ENCODE measurements at regions not wholly inside any gene's neighbourhood (a gene's known extent, or its start where the extent isn't known, plus 50 kb on each side); places are given as distances from the start of the nearest gene placed in this dataset.
"Not testable (repeated sequence)": the region's sequence is repeated elsewhere in the genome, so short reads cannot be mapped to it uniquely, and the experiment has no call there.

DNA sequence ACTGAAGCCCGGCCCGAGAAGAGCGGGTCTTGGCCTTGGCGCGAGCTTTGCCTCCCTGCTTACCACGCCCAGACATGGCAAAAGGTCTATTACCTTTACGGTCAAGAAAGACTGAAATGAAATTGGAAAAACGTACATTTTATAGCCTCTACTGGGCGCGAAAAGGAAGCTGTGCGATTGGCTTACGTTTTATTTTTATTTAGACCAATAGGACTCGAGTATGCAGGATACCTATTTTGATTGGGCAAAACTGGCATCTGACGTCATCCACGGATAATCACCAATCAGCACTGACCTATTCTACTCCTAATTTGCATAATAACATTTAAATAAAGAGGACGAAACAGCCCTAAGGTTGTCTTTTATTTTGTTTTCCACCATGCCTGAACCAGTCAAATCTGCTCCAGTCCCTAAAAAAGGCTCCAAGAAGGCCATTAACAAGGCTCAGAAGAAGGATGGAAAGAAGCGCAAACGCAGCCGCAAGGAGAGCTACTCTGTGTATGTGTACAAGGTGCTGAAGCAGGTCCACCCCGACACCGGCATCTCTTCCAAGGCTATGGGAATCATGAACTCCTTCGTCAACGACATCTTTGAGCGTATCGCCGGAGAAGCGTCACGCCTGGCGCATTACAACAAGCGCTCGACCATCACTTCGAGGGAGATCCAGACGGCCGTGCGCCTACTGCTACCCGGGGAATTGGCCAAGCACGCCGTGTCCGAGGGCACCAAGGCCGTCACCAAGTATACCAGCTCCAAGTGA, 97.4 kb downstream of the OR2B2 start:
- DNase-seq (ENCODE audit: low read depth in 1 of 2, low spot score in 2 of 2): peak; percentile 85 to 86
- Histone ChIP-seq H3K27me3 (replicated peaks) (no peaks in the 10 kb centered on the region), H3K9me3 (replicated peaks) (no peaks in the 10 kb centered on the region), H3K4me1 (replicated peaks) (peaks cover 20% of the 10 kb centered on the region), H3K27ac (0 out of 2 replicates have a peak overlapping the region, but pooled peaks have one; percentile 1), H3K4me3 (peak overlapping the region; percentile 4), H3K36me3 (no peaks in the 10 kb centered on the region)

DNA sequence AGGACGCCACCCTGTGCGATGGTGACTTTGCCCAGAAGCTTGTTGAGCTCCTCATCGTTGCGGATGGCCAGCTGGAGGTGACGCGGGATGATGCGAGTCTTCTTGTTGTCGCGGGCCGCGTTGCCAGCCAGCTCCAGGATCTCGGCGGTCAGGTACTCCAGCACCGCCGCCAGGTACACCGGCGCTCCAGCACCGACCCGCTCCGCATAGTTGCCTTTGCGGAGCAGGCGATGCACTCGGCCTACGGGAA, 97.9 kb downstream of the OR2B2 start:
- not testable (repeated sequence) for H3K9me3 ChIP-seq (replicated peaks); H3K27me3 ChIP-seq (replicated peaks); H3K36me3 ChIP-seq; DNase-seq (ENCODE audit: low read depth in 1 of 2, low spot score in 2 of 2)
- H3K4me1 ChIP-seq (replicated peaks): peaks cover 24% of the 10 kb centered on the region
- H3K27ac ChIP-seq: peak overlapping the region; percentile 58
- peak overlapping the region; percentile 34 for H3K4me3 ChIP-seq

DNA sequence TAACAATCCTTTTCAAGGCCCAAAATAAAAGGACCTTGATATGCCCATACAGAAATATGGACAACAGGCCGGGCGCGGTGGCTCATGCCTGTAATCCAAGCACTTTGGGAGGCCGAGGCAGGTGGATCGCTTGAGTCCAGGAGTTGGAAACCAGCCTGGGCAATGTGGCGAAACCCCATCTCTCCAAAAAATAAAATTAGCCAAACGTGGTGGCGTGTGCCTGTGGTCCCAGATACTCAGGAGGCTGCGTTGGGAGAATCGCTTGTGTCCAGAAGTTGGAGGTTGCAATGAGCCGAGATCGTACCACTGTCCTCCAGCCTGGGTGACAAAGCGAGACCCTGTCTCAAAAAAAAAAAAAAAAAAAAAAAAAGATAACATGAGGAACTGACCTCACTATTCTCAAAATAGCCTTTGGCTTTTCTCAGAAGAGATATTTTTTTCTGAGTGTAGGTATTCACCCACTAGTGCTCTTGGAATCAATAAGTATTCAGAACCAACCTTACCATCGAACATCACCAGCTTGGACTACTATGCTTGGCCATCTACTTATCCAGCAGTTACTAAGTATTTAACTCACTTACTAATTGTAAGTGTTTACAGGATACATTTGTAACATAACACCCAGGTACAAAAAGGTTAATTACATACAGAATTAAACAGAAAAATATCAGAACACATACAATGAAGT, 99.2 kb downstream of the OR2B2 start:
- no peaks in the 10 kb centered on the region for H3K36me3 ChIP-seq
- H3K9me3 ChIP-seq (replicated peaks): no peaks in the 10 kb centered on the region
- no peak for DNase-seq (ENCODE audit: low read depth in 1 of 2, low spot score in 2 of 2)
- H3K27me3 ChIP-seq (replicated peaks): no peaks in the 10 kb centered on the region
- H3K4me1 ChIP-seq (replicated peaks): peaks cover 30% of the 10 kb centered on the region
- H3K27ac ChIP-seq: peak overlapping the region; percentile 58; the same call in 1 of the 2 replicates
- H3K4me3 ChIP-seq: no peak overlapping the region

DNA sequence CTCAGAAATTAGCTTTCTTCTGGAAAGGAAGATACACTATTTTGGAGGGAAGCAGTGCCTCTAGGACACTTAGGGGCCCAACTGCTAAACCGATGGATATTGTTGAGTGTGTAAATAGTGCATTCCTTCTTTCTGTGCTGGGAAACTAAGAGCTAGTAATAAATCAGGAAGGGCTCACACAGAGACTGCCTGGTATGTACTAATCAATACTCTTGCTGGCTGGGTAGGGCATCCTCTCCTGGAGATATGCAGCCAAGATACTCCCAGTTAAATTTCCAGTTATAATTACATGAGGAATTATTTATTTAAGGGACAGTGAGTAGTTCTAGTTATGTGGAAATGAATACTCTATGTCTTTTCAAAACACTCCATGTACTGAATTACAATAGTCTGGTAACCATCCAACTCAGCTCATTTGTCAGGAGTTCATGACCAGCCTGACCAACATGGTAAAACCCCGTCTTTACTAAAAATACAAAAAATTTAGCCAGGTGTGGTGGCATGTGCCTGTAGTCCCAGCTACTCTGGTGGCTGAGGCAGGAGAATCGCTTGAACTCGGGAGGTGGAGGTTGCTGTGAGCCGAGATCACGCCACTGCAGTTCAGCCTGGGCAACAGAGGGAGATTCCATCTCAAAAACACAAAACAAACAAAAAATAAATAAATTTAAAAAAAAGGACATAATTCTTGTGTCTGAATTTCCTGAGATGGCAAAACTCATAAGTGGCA, 100.0 kb downstream of the OR2B2 start:
- no peaks in the 10 kb centered on the region for H3K27me3 ChIP-seq (replicated peaks)
- H3K4me1 ChIP-seq (replicated peaks): peaks cover 30% of the 10 kb centered on the region
- H3K9me3 ChIP-seq (replicated peaks): no peaks in the 10 kb centered on the region
- no peak for DNase-seq (ENCODE audit: low read depth in 1 of 2, low spot score in 2 of 2)
- H3K36me3 ChIP-seq: no peaks in the 10 kb centered on the region
- H3K4me3 ChIP-seq: no peak overlapping the region
- H3K27ac ChIP-seq: no peak overlapping the region

DNA sequence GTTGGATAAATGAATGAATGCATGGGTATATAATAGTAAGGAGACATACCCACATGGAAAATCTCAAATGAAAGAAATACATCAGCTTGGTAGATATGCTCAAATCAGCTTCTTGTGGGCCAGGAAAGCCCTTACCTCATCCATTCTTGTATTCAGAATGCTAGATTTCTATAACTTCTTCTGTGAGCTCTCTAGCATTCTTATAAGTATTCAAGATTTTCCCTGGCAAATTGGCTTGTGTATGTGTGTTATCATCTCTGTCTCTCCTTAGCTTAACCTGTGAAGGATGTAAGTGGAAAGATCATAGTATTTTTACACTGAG, 100.8 kb downstream of the OR2B2 start:
- peak overlapping the region; percentile 61 for H3K27ac ChIP-seq
- no peak for DNase-seq (ENCODE audit: low read depth in 1 of 2, low spot score in 2 of 2)
- peak overlapping the region; percentile 51 for H3K4me3 ChIP-seq
- H3K36me3 ChIP-seq: no peaks in the 10 kb centered on the region
- H3K9me3 ChIP-seq (replicated peaks): no peaks in the 10 kb centered on the region
- H3K4me1 ChIP-seq (replicated peaks): peaks cover 37% of the 10 kb centered on the region
- no peaks in the 10 kb centered on the region for H3K27me3 ChIP-seq (replicated peaks)

DNA sequence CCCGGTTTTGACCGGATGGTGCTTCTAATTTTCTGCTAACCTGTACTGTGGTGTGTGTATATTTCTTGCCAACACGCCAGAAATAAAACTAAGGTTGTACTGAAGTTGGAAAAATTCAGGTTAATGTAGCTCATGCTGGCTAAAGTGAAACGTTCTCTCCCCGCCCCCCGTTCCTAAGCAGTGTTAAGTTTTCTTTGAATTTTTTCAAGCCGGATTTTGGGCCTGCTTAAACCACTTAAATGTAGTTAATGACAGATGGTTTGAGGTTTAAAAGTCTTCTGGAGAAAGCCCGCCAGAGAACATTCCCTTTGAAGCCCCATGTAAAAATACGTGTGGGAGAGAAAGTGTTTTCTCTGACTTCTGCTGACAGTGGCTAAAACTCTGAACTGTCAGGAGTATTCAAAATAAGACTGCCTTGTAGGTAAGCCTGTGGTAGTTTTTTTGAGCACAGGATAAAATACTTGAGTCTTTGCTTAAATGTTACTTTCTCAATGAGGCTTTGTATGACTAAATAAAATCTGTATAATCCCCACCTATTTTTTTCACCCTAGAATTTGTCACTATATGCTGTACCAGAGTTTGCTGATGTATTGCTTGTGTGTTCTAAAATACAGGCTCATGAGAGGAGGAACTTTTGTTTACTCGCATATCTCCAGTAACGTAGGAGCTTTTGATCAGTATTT, 101.3 kb downstream of the OR2B2 start:
- H3K36me3 ChIP-seq: no peaks in the 10 kb centered on the region
- H3K4me3 ChIP-seq: peak overlapping the region; percentile 51
- peak in 1 of 2 experiments; percentile 36 for DNase-seq (ENCODE audit: low read depth in 1 of 2, low spot score in 2 of 2)
- peaks cover 41% of the 10 kb centered on the region for H3K4me1 ChIP-seq (replicated peaks)
- peak overlapping the region; percentile 61 for H3K27ac ChIP-seq
- H3K27me3 ChIP-seq (replicated peaks): no peaks in the 10 kb centered on the region
- no peaks in the 10 kb centered on the region for H3K9me3 ChIP-seq (replicated peaks)

DNA sequence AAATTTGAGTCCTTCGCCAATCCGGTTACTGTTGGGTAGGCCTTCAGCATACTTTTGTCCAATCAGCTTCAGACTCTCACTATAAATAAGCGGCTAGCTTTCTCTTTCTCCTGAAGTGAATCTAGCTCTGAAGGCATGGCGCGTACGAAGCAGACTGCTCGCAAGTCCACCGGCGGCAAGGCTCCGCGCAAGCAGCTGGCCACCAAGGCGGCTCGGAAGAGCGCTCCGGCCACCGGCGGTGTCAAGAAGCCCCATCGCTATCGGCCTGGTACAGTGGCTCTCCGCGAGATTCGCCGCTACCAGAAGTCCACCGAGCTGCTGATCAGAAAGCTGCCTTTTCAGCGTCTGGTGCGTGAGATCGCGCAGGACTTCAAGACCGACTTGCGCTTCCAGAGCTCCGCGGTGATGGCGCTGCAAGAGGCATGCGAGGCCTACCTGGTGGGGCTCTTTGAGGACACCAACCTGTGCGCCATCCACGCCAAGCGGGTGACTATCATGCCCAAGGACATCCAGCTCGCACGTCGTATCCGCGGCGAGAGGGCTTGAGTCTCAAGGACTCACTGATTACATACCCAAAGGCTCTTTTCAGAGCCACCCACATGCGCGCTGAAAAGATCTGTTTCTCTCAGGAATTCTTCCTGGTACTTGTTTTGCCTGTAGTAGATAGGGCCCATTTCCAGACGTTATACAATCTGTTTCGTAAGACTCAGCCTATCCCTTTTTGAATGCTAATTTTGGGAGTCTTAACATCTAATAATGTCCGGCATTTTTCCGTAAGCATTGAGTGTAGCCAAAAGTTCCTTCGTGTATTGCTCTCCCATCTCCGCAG, 102.0 kb downstream of the OR2B2 start:
- H3K4me1 ChIP-seq (replicated peaks): peaks cover 39% of the 10 kb centered on the region
- H3K36me3 ChIP-seq: no peaks in the 10 kb centered on the region
- no peaks in the 10 kb centered on the region for H3K27me3 ChIP-seq (replicated peaks)
- H3K4me3 ChIP-seq: peak overlapping the region; percentile 51
- peak overlapping the region; percentile 61 for H3K27ac ChIP-seq
- peak; percentile 82 to 94 for DNase-seq (ENCODE audit: low read depth in 1 of 2, low spot score in 2 of 2)
- H3K9me3 ChIP-seq (replicated peaks): no peaks in the 10 kb centered on the region

DNA sequence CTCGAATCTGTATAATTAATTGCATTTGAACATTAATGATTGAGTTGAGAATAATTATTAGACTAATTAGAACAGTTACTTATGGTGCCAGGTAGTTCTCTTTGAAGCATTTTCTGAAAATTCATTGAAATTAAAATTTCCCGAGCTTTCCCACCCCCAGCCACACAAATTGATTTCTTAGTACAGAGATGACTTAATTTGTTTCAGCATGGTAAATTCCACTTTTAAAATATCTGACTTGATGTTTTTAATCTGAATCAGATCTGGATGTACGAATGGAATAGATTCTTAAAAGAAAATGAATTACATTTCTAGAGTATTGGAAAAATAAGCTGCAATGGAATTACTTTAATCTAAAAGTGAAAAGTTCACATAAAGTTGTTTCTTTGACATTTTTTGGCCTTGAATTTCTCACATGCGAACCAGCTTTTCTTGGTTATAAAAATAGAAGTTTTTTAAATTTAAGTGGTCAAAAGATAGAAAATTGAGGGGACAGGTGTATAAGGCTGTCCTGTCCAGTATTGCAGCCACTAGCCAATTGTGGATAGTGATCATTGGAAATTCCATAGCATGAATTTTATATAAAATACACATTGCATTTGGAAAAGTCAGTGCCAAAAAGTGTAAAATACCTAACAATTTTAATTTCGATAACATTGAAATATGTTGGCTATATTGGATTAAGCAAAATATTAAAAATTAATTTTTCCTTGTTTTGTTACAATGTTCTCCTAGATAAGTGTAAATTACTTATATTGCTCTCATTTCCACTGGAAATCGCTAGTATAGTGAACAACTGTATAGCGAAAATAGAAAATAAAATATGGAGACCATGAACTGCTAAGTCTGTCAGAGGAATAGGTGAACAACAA, 102.9 kb downstream of the OR2B2 start:
- peak overlapping the region; percentile 51 for H3K4me3 ChIP-seq
- peaks cover 37% of the 10 kb centered on the region for H3K4me1 ChIP-seq (replicated peaks)
- DNase-seq (ENCODE audit: low read depth in 1 of 2, low spot score in 2 of 2): no peak
- H3K36me3 ChIP-seq: no peaks in the 10 kb centered on the region
- H3K9me3 ChIP-seq (replicated peaks): no peaks in the 10 kb centered on the region
- no peaks in the 10 kb centered on the region for H3K27me3 ChIP-seq (replicated peaks)
- peak overlapping the region; percentile 61 for H3K27ac ChIP-seq

DNA sequence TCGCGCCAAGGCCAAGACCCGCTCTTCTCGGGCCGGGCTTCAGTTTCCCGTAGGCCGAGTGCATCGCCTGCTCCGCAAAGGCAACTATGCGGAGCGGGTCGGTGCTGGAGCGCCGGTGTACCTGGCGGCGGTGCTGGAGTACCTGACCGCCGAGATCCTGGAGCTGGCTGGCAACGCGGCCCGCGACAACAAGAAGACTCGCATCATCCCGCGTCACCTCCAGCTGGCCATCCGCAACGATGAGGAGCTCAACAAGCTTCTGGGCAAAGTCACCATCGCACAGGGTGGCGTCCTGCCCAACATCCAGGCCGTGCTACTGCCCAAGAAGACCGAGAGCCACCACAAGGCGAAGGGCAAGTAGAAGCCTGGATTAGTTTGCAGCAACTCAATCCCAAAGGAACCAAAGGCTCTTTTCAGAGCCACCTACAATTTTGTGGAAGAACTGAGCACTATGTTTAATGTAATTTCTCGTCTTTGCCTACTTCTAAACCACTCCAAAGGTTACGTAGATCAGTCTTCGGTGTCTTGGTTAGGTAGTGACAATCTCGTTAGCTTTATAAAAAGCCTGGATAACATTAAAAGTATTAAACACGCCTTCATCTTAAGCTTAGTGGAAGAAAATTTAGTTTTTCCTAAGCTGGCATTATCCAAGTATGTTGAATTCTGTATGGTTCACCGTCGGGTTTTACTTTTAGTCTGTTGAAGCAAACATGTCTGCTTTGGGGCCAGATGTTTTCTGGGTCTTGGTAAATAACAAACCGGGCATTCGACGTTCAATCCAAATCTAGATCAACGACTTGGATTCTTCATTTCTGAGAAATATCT, 103.7 kb downstream of the OR2B2 start:
- not testable (repeated sequence) for H3K36me3 ChIP-seq; H3K9me3 ChIP-seq (replicated peaks); H3K27me3 ChIP-seq (replicated peaks)
- Histone ChIP-seq H3K4me1 (replicated peaks) (peaks cover 29% of the 10 kb centered on the region), H3K4me3 (peak overlapping the region; percentile 51), H3K27ac (peak overlapping the region; percentile 61)
- DNase-seq (ENCODE audit: low read depth in 1 of 2, low spot score in 2 of 2): peak in 1 of 2 experiments; percentile 68

DNA sequence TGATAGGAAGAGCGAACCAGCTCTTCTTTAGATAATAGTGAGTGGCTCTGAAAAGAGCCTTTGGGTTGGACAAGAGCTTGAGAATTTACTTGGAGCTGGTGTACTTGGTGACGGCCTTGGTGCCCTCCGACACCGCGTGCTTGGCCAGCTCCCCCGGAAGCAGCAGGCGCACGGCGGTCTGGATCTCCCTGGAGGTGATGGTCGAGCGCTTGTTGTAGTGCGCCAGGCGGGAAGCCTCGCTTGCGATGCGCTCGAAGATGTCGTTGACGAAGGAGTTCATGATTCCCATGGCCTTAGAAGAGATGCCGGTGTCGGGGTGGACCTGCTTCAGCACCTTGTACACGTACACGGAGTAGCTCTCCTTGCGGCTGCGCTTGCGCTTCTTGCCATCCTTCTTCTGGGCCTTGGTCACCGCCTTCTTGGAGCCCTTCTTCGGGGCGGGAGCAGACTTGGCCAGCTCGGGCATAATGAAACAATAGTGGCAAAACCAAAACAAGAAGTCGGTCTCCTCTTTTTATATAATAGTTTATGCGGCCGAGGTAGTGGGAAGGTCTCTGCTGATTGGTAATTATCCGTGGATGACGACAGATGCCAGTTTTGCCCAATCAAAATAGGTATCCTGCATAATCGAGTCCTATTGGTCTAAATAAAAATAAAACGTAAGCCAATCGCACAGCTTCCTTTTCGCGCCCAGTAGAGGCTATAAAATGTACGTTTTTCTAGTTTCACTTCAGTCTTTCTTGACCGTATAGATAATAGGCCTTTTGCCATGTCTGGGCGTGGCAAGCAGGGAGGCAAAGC, 104.6 kb downstream of the OR2B2 start:
- not testable (repeated sequence) for H3K36me3 ChIP-seq; H3K9me3 ChIP-seq (replicated peaks); H3K27me3 ChIP-seq (replicated peaks)
- Histone ChIP-seq H3K27ac (peak overlapping the region; percentile 61), H3K4me3 (peak overlapping the region; percentile 51), H3K4me1 (replicated peaks) (peaks cover 29% of the 10 kb centered on the region)
- DNase-seq (ENCODE audit: low read depth in 1 of 2, low spot score in 2 of 2): peak; percentile 84 to 97

DNA sequence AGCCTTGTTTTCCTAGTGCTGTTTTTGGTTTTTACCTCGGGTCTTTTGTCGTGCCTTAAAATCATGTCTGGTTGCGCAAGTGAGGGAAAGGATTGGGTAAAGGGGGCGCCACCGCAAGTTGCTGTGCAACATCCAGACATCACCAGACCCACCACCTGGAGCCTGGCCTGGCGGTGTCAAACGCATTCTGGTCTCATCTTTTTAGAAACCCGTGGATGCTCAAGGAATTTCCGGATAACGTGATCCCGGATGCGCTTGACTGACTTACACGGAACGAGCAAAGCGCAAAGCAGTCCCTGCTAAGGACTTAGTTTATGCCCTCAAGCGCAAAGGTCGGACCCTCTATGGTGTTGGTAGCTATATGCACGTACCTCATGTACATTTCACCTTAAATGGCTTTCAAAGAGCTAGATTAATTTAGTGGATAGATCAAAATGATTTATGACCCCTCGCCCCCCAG, 105.2 kb downstream of the OR2B2 start:
- no peak for DNase-seq (ENCODE audit: low read depth in 1 of 2, low spot score in 2 of 2)
- H3K9me3 ChIP-seq (replicated peaks): no peaks in the 10 kb centered on the region
- peak overlapping the region; percentile 44 for H3K27ac ChIP-seq
- H3K4me3 ChIP-seq: peak overlapping the region; percentile 51
- H3K36me3 ChIP-seq: no peaks in the 10 kb centered on the region
- no peaks in the 10 kb centered on the region for H3K27me3 ChIP-seq (replicated peaks)
- peaks cover 29% of the 10 kb centered on the region for H3K4me1 ChIP-seq (replicated peaks)
